Sigmoid colon (tissue), 6 donors: ENCODE measurements at regions not wholly inside any gene's neighbourhood (a gene's known extent, or its start where the extent isn't known, plus 50 kb on each side); places are given as distances from the start of the nearest gene placed in this dataset.

Experiments used
- DNase-seq: peaks from one replicate; pipeline ENCODE4 v3.0.0-alpha.2; 2019
- H3K27ac ChIP-seq, 4 donors: fragments of 200-600 bp; sonication (generic); one replicate each; pipeline ENCODE4 v1.5.1; 2016 to 2019; ENCODE audit warnings: mild to moderate bottlenecking in 1 of 4
- H3K27me3 ChIP-seq, 3 donors: fragments of 200-600 bp; sonication (generic); one replicate each; pipeline ENCODE4 v1.5.1; 2019; ENCODE audit warnings: mild to moderate bottlenecking in 1 of 3
- H3K36me3 ChIP-seq, 4 donors: fragments of 200-600 bp; sonication (generic); one replicate each; pipeline ENCODE4 v1.5.1; 2016 to 2019
- H3K4me1 ChIP-seq, 4 donors: fragments of 200-600 bp; sonication (generic); one replicate each; pipeline ENCODE4 v1.5.1; 2017 to 2019
- H3K4me3 ChIP-seq, 4 donors: fragments of 200-600 bp; sonication (generic); one replicate each; pipeline ENCODE4 v1.5.1; 2017 to 2019; ENCODE audit warnings: mild to moderate bottlenecking in 2 of 4, moderate library complexity in 1 of 4
- H3K9me3 ChIP-seq, 4 donors: fragments of 200-600 bp in 3 of 4; sonication (generic) in 3 of 4; one replicate each; pipeline versions ENCODE4 v1.5.1 to v1.6.1; 2013 to 2019
- EP300 ChIP-seq, 4 donors: sonication (generic); formaldehyde crosslinking; IDR thresholded peaks; one replicate each; pipeline ENCODE4 v1.6.1; 2017; ENCODE audit warnings: antibody characterized with exemption in 4 of 4
- POLR2A ChIP-seq, 2 donors: fragments of 450-650 bp; IDR thresholded peaks; one replicate each; pipeline ENCODE4 v1.6.1; 2016; ENCODE audit warnings: antibody characterized with exemption in 2 of 2, mild to moderate bottlenecking in 2 of 2, moderate library complexity in 2 of 2
- POLR2AphosphoS5 ChIP-seq, 4 donors: sonication (generic); formaldehyde crosslinking; IDR thresholded peaks; one replicate each; pipeline ENCODE4 v1.6.1; 2017; ENCODE audit warnings: antibody characterized with exemption in 4 of 4
- WGBS, 2 donors: extraction: QIAGEN DNeasy Blood & Tissue Kit; methylation state at CpG; one replicate each; pipeline ENCODE4 v1.1.7; 2013; 5-methylcytosine and 5-hydroxymethylcytosine counted together
- intact Hi-C: fragments of 100-400 bp; cut with DNase I; formaldehyde crosslinking; loops from one replicate; pipeline ENCODE4 v1.15.1; 2023
- TF ChIP-seq, protein P1 (sequence below), 4 experiments: fragments of 450-650 bp in 3 of 4; fragments of 200-600 bp in 1 of 4; IDR thresholded peaks; one replicate each; pipeline ENCODE4 v1.5.1; 2016 to 2019; ENCODE audit warnings: antibody characterized with exemption in 4 of 4, mild to moderate bottlenecking in 3 of 4, moderate library complexity in 2 of 4
- donor health status: healthy with polysubstance abuse.
- donor health status: healthy.

DNA sequence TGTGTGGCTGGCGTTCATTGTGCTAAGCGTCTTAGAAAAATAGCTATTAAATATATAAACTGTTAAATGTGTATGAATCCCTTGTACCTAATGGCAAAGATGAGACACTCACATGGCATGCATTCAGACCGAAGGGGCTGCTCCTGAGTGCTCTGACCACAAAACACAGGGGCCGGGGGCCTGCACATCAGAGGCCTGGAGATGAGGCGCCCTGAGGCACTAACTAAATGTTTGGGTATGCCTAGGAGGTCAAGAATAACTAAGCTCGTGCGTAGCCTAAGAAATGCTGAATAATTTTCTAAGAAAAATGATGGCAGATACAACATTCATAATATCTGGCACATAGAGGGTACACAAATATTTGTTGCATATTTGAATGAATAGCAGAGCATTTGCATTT, 92.5 kb downstream of the PSMB1 start:
- Histone ChIP-seq H3K27me3 (peaks cover 0 to 6% (median 0%) of the 10 kb centered on the region in 3 donors), H3K9me3 (no peaks in the 10 kb centered on the region), H3K4me1 (no peaks in the 10 kb centered on the region), H3K36me3 (no peaks in the 10 kb centered on the region), H3K4me3 (no peak overlapping the region), H3K27ac (no peak overlapping the region)
- intact Hi-C loops: no loop called here
- TF ChIP-seq POLR2A (IDR thresholded peaks at IDR 0.05) (no peak), EP300 (IDR thresholded peaks at IDR 0.05) (no peak), POLR2AphosphoS5 (IDR thresholded peaks at IDR 0.05) (no peak)
- TF ChIP-seq, protein P1, sequence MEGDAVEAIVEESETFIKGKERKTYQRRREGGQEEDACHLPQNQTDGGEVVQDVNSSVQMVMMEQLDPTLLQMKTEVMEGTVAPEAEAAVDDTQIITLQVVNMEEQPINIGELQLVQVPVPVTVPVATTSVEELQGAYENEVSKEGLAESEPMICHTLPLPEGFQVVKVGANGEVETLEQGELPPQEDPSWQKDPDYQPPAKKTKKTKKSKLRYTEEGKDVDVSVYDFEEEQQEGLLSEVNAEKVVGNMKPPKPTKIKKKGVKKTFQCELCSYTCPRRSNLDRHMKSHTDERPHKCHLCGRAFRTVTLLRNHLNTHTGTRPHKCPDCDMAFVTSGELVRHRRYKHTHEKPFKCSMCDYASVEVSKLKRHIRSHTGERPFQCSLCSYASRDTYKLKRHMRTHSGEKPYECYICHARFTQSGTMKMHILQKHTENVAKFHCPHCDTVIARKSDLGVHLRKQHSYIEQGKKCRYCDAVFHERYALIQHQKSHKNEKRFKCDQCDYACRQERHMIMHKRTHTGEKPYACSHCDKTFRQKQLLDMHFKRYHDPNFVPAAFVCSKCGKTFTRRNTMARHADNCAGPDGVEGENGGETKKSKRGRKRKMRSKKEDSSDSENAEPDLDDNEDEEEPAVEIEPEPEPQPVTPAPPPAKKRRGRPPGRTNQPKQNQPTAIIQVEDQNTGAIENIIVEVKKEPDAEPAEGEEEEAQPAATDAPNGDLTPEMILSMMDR (IDR thresholded peaks at IDR 0.05): no peak
- 91 to 93% methylated on average over 7 of the region's 7 CpGs for WGBS, 2 donors
- DNase-seq: no peak

DNA sequence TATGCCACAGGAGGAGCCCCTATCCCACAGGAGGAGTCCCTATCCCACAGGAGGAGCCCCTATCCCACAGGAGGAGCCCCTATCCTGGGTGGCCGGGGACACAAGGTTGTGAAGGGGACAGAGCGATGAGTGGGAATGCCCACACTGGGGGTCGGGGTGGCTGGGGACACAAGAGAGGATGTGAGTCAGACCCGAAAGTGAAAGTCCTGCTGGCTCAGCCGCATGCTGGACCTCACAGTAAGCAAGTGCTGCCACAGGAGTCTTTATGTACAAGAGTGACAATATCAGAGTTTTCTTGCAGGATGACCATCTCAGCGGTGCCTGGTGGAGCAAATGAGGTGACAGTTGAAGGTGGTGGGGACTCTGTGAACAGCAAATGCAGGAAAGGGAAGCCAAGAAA, 93.7 kb downstream of the PSMB1 start:
- Histone ChIP-seq H3K4me1 (no peaks in the 10 kb centered on the region), H3K9me3 (no peaks in the 10 kb centered on the region), H3K27me3 (peaks cover 0 to 6% (median 0%) of the 10 kb centered on the region in 3 donors), H3K4me3 (peak overlapping the region in 2 of 4 donors; percentile 22 to 25), H3K36me3 (no peaks in the 10 kb centered on the region), H3K27ac (no peak overlapping the region)
- WGBS, 2 donors: 27 to 30% methylated on average over 6 of the region's 6 CpGs
- no peak for TF ChIP-seq POLR2AphosphoS5 (IDR thresholded peaks at IDR 0.05)
- intact Hi-C loops: no loop called here
- DNase-seq: no peak

DNA sequence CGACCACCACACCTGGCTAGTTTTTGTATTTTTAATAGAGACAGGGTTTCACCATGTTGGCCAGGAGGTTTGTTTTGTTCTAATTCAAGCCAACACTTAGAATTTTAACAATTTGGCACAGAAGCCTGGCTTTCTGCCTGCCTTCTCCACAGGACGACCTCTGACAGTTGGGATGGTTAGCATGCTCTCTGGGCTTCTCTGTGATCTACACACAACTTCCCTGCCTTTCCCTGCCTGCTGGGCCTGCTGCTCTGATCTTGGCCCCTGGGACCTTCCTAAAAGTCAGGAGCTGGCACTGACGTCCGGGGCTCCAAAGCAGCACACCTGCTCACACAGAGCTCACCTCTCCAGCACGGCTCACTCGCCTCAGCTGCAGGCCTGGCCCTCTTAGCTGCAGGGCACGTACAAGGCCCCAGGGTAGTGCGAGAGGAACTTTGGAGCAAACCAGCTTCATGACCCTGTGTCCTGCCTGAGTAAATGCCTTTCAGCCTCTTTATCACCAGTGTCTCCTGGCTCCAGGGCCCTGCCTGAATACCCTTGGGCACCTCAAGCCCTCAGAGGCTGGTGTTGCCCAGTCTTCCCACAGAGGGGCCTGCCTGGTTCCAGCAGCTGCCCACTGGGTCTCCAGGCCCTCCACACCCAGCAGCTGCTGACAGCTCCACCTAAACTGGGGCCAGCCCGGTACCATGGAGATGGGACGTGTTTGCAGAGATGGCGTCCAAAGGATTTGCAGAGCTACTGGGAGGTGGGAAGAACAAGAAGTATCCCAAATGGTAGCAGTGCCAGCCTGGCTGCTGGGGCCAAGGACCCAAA, 96.0 kb downstream of the PSMB1 start:
- no peaks in the 10 kb centered on the region for H3K9me3 ChIP-seq
- no peak for DNase-seq
- no peak overlapping the region for H3K27ac ChIP-seq
- H3K4me3 ChIP-seq: no peak overlapping the region
- TF ChIP-seq POLR2AphosphoS5 (IDR thresholded peaks at IDR 0.05): no peak
- no peak for TF ChIP-seq POLR2A (IDR thresholded peaks at IDR 0.05)
- TF ChIP-seq, protein P1 (IDR thresholded peaks at IDR 0.05): no peak
- intact Hi-C loops: no loop called here
- H3K36me3 ChIP-seq: no peaks in the 10 kb centered on the region
- no peaks in the 10 kb centered on the region for H3K4me1 ChIP-seq
- peaks cover 0 to 6% (median 0%) of the 10 kb centered on the region in 3 donors for H3K27me3 ChIP-seq
- 76 to 86% methylated on average over 11 of the region's 11 CpGs for WGBS, 2 donors
